ENCODE measurements at regions not wholly inside any gene's neighbourhood (a gene's known extent, or its start where the extent isn't known, plus 50 kb on each side); places are given as distances from the start of the nearest gene placed in this dataset.

- no peaks in the 10 kb centered on the region for H3K27me3 Mint-ChIP-seq
Observed at GRCh38 chr4:14222377-14223029, 595.0 kb upstream of the BOD1L1 start.

GRCh38 chr4:14223461-14223860 is 595.9 kb upstream of the BOD1L1 start:
- Mint-ChIP-seq H3K27ac (no peak overlapping the region), H3K36me3 (ENCODE audit: low read depth) (no peaks in the 10 kb centered on the region), H3K27me3 (no peaks in the 10 kb centered on the region), H3K4me1 (ENCODE audit: low read depth) (no peaks in the 10 kb centered on the region), H3K9me3 (no peaks in the 10 kb centered on the region), H3K4me3 (no peak overlapping the region)
- no peak for DNase-seq

More at GRCh38 chr4:14222377-14223029, 595.0 kb upstream of the BOD1L1 start:
- Mint-ChIP-seq H3K4me3 (no peak overlapping the region), H3K36me3 (ENCODE audit: low read depth) (no peaks in the 10 kb centered on the region), H3K27ac (no peak overlapping the region), H3K4me1 (ENCODE audit: low read depth) (no peaks in the 10 kb centered on the region), H3K9me3 (no peaks in the 10 kb centered on the region)
- no peak for DNase-seq

GRCh38 chr4:14225688-14226207 is 598.2 kb upstream of the BOD1L1 start:
- H3K36me3 Mint-ChIP-seq (ENCODE audit: low read depth), result no peaks in the 10 kb centered on the region
- DNase-seq, result no peak
- H3K27ac Mint-ChIP-seq, result no peak overlapping the region
- H3K9me3 Mint-ChIP-seq, result no peaks in the 10 kb centered on the region
- H3K4me1 Mint-ChIP-seq (ENCODE audit: low read depth), result no peaks in the 10 kb centered on the region
- H3K4me3 Mint-ChIP-seq, result no peak overlapping the region
- H3K27me3 Mint-ChIP-seq, result no peaks in the 10 kb centered on the region

GRCh38 chr4:14233126-14233525 is 605.6 kb upstream of the BOD1L1 start:
- DNase-seq, result no peak
- Mint-ChIP-seq H3K4me1 (ENCODE audit: low read depth) (no peaks in the 10 kb centered on the region), H3K27me3 (peaks cover 3% of the 10 kb centered on the region), H3K27ac (no peak overlapping the region), H3K9me3 (no peaks in the 10 kb centered on the region), H3K4me3 (no peak overlapping the region), H3K36me3 (ENCODE audit: low read depth) (no peaks in the 10 kb centered on the region)

- Mint-ChIP-seq H3K36me3 (ENCODE audit: low read depth) (no peaks in the 10 kb centered on the region), H3K4me1 (ENCODE audit: low read depth) (no peaks in the 10 kb centered on the region), H3K9me3 (no peaks in the 10 kb centered on the region), H3K27me3 (peaks cover 3% of the 10 kb centered on the region), H3K4me3 (no peak overlapping the region), H3K27ac (no peak overlapping the region)
- no peak for DNase-seq
Observed at GRCh38 chr4:14234307-14234706, 606.8 kb upstream of the BOD1L1 start.

- H3K4me1 Mint-ChIP-seq (ENCODE audit: low read depth), result no peaks in the 10 kb centered on the region
- H3K9me3 Mint-ChIP-seq, result peaks cover 2% of the 10 kb centered on the region
- H3K27ac Mint-ChIP-seq, result no peak overlapping the region
- no peaks in the 10 kb centered on the region for H3K36me3 Mint-ChIP-seq (ENCODE audit: low read depth)
- H3K4me3 Mint-ChIP-seq, result no peak overlapping the region
- peaks cover 3% of the 10 kb centered on the region for H3K27me3 Mint-ChIP-seq
- no peak for DNase-seq
Observed at GRCh38 chr4:14236359-14236758, 608.8 kb upstream of the BOD1L1 start.

GRCh38 chr4:14237911-14238310 is 610.4 kb upstream of the BOD1L1 start:
- DNase-seq, result no peak
- Mint-ChIP-seq H3K36me3 (ENCODE audit: low read depth) (no peaks in the 10 kb centered on the region), H3K4me1 (ENCODE audit: low read depth) (no peaks in the 10 kb centered on the region), H3K27ac (no peak overlapping the region), H3K9me3 (peaks cover 2% of the 10 kb centered on the region), H3K4me3 (no peak overlapping the region), H3K27me3 (peaks cover 3% of the 10 kb centered on the region)

- H3K4me3 Mint-ChIP-seq, result no peak overlapping the region
- DNase-seq, result no peak
- H3K9me3 Mint-ChIP-seq, result peaks cover 2% of the 10 kb centered on the region
- no peaks in the 10 kb centered on the region for H3K36me3 Mint-ChIP-seq (ENCODE audit: low read depth)
- H3K27me3 Mint-ChIP-seq, result peaks cover 8% of the 10 kb centered on the region
- H3K4me1 Mint-ChIP-seq (ENCODE audit: low read depth), result no peaks in the 10 kb centered on the region
- no peak overlapping the region for H3K27ac Mint-ChIP-seq
Observed at GRCh38 chr4:14241574-14241973, 614.0 kb upstream of the BOD1L1 start.

- Mint-ChIP-seq H3K4me3 (no peak overlapping the region), H3K36me3 (ENCODE audit: low read depth) (no peaks in the 10 kb centered on the region), H3K4me1 (ENCODE audit: low read depth) (no peaks in the 10 kb centered on the region), H3K9me3 (peaks cover under 1% of the 10 kb centered on the region), H3K27me3 (peaks cover 5% of the 10 kb centered on the region), H3K27ac (no peak overlapping the region)
- DNase-seq, result no peak
Observed at GRCh38 chr4:14247767-14248166, 620.2 kb upstream of the BOD1L1 start.

- no peak for DNase-seq
- H3K36me3 Mint-ChIP-seq (ENCODE audit: low read depth), result no peaks in the 10 kb centered on the region
- H3K4me3 Mint-ChIP-seq, result no peak overlapping the region
- H3K4me1 Mint-ChIP-seq (ENCODE audit: low read depth), result no peaks in the 10 kb centered on the region
- H3K9me3 Mint-ChIP-seq, result peaks cover 2% of the 10 kb centered on the region
- no peak overlapping the region for H3K27ac Mint-ChIP-seq
- H3K27me3 Mint-ChIP-seq, result peaks cover under 1% of the 10 kb centered on the region
Observed at GRCh38 chr4:14249226-14249625, 621.7 kb upstream of the BOD1L1 start.

- Mint-ChIP-seq H3K27ac (no peak overlapping the region), H3K9me3 (peaks cover 2% of the 10 kb centered on the region), H3K4me1 (ENCODE audit: low read depth) (no peaks in the 10 kb centered on the region), H3K27me3 (no peaks in the 10 kb centered on the region), H3K4me3 (no peak overlapping the region), H3K36me3 (ENCODE audit: low read depth) (no peaks in the 10 kb centered on the region)
- DNase-seq, result no peak
Observed at GRCh38 chr4:14254252-14254651, 626.7 kb upstream of the BOD1L1 start.

- H3K4me3 Mint-ChIP-seq, result no peak overlapping the region
- no peak for DNase-seq
- no peaks in the 10 kb centered on the region for H3K27me3 Mint-ChIP-seq
- H3K9me3 Mint-ChIP-seq, result peaks cover 2% of the 10 kb centered on the region
- H3K36me3 Mint-ChIP-seq (ENCODE audit: low read depth), result no peaks in the 10 kb centered on the region
- no peak overlapping the region for H3K27ac Mint-ChIP-seq
- no peaks in the 10 kb centered on the region for H3K4me1 Mint-ChIP-seq (ENCODE audit: low read depth)
Observed at GRCh38 chr4:14254926-14255325, 627.4 kb upstream of the BOD1L1 start.

- Mint-ChIP-seq H3K9me3 (no peaks in the 10 kb centered on the region), H3K27me3 (no peaks in the 10 kb centered on the region), H3K27ac (no peak overlapping the region), H3K4me1 (ENCODE audit: low read depth) (no peaks in the 10 kb centered on the region), H3K4me3 (no peak overlapping the region), H3K36me3 (ENCODE audit: low read depth) (no peaks in the 10 kb centered on the region)
- DNase-seq, result no peak
Observed at GRCh38 chr4:14257903-14258302, 630.4 kb upstream of the BOD1L1 start.

GRCh38 chr4:14259936-14260335 is 632.4 kb upstream of the BOD1L1 start:
- no peaks in the 10 kb centered on the region for H3K4me1 Mint-ChIP-seq (ENCODE audit: low read depth)
- H3K36me3 Mint-ChIP-seq (ENCODE audit: low read depth), result no peaks in the 10 kb centered on the region
- DNase-seq, result no peak
- H3K27ac Mint-ChIP-seq, result no peak overlapping the region
- H3K9me3 Mint-ChIP-seq, result no peaks in the 10 kb centered on the region
- H3K4me3 Mint-ChIP-seq, result no peak overlapping the region
- no peaks in the 10 kb centered on the region for H3K27me3 Mint-ChIP-seq

GRCh38 chr4:14260591-14260990 is 633.1 kb upstream of the BOD1L1 start:
- H3K36me3 Mint-ChIP-seq (ENCODE audit: low read depth), result no peaks in the 10 kb centered on the region
- no peak for DNase-seq
- H3K4me3 Mint-ChIP-seq, result no peak overlapping the region
- no peak overlapping the region for H3K27ac Mint-ChIP-seq
- no peaks in the 10 kb centered on the region for H3K9me3 Mint-ChIP-seq
- H3K27me3 Mint-ChIP-seq, result no peaks in the 10 kb centered on the region
- H3K4me1 Mint-ChIP-seq (ENCODE audit: low read depth), result no peaks in the 10 kb centered on the region

GRCh38 chr4:14262221-14262620 is 634.7 kb upstream of the BOD1L1 start:
- no peaks in the 10 kb centered on the region for H3K4me1 Mint-ChIP-seq (ENCODE audit: low read depth)
- H3K27ac Mint-ChIP-seq, result no peak overlapping the region
- no peaks in the 10 kb centered on the region for H3K9me3 Mint-ChIP-seq
- no peaks in the 10 kb centered on the region for H3K27me3 Mint-ChIP-seq
- no peak overlapping the region for H3K4me3 Mint-ChIP-seq
- no peak for DNase-seq
- no peaks in the 10 kb centered on the region for H3K36me3 Mint-ChIP-seq (ENCODE audit: low read depth)

Data from activated T-cell treated with anti-CD3 and anti-CD28 coated beads, Interleukin-2, amount 50 U/mL, for 24 hours (primary cell).